GM12892 (cell line): ENCODE measurements at regions not wholly inside any gene's neighbourhood (a gene's known extent, or its start where the extent isn't known, plus 50 kb on each side); places are given as distances from the start of the nearest gene placed in this dataset.

Experiments used
- POLR2A ChIP-seq: IDR thresholded peaks from 2 replicates; pipeline ENCODE4 v1.6.1; 2011; ENCODE audit warnings: low read depth, low read length, control low read depth
- TAF1 ChIP-seq: IDR thresholded peaks from 2 replicates; pipeline ENCODE4 v1.6.1; 2011; ENCODE audit warnings: low read depth, mild to moderate bottlenecking, control low read depth, low read length, borderline replicate concordance

- TF ChIP-seq POLR2A: no peak
- no peak for TF ChIP-seq TAF1
Measured at GRCh38 chr13:107961849-107962608, 253.3 kb downstream of the LIG4 start.
